Glutamatergic neuron (in vitro differentiated cells): ENCODE measurements at regions not wholly inside any gene's neighbourhood (a gene's known extent, or its start where the extent isn't known, plus 50 kb on each side); places are given as distances from the start of the nearest gene placed in this dataset.

Experiments
- DNase-seq: peaks from one replicate; pipeline ENCODE4 v3.0.0; 2022
- H3K27ac Mint-ChIP-seq: one replicate; pipeline ENCODE4 v1.8.0; 2020; ENCODE audit warnings: mild to moderate bottlenecking, mixed read lengths, inconsistent platforms; ENCODE audit not compliant: unreplicated experiment
- H3K27me3 Mint-ChIP-seq: one replicate; pipeline ENCODE4 v1.8.0; 2020; ENCODE audit warnings: mild to moderate bottlenecking, moderate library complexity, mixed read lengths, inconsistent platforms; ENCODE audit not compliant: unreplicated experiment
- H3K36me3 Mint-ChIP-seq: one replicate; pipeline ENCODE4 v1.8.0; 2020; ENCODE audit warnings: mild to moderate bottlenecking, mixed read lengths, inconsistent platforms; ENCODE audit not compliant: unreplicated experiment
- H3K4me1 Mint-ChIP-seq: one replicate; pipeline ENCODE4 v1.8.0; 2020; ENCODE audit warnings: mild to moderate bottlenecking, low read depth, mixed read lengths, inconsistent platforms; ENCODE audit not compliant: unreplicated experiment
- H3K4me3 Mint-ChIP-seq: one replicate; pipeline ENCODE4 v1.8.0; 2020; ENCODE audit warnings: mild to moderate bottlenecking, mixed read lengths, inconsistent platforms; ENCODE audit not compliant: unreplicated experiment
- H3K9me3 Mint-ChIP-seq: one replicate; pipeline ENCODE4 v1.8.0; 2020; ENCODE audit warnings: mild to moderate bottlenecking, moderate library complexity, mixed read lengths, inconsistent platforms; ENCODE audit not compliant: unreplicated experiment
- CTCF ChIP-seq: fragments of 200-600 bp; sonication (generic); IDR thresholded peaks from one replicate; pipeline ENCODE4 v1.5.0; 2021; ENCODE audit not compliant: partially characterized antibody, unreplicated experiment

- no peak overlapping the region for H3K27ac Mint-ChIP-seq
- H3K36me3 Mint-ChIP-seq = no peaks in the 10 kb centered on the region
- no peaks in the 10 kb centered on the region for H3K27me3 Mint-ChIP-seq
- TF ChIP-seq CTCF = no peak
- H3K4me3 Mint-ChIP-seq = no peak overlapping the region
- no peaks in the 10 kb centered on the region for H3K4me1 Mint-ChIP-seq
- no peaks in the 10 kb centered on the region for H3K9me3 Mint-ChIP-seq
- DNase-seq = no peak
These were observed 1512.0 kb downstream of the ARAP2 start for GRCh38 chr4:34732176-34732950.

- Mint-ChIP-seq H3K9me3 (no peaks in the 10 kb centered on the region), H3K27me3 (no peaks in the 10 kb centered on the region), H3K36me3 (no peaks in the 10 kb centered on the region), H3K4me1 (no peaks in the 10 kb centered on the region), H3K4me3 (no peak overlapping the region), H3K27ac (no peak overlapping the region)
- TF ChIP-seq CTCF = no peak
- no peak for DNase-seq
These were observed 1511.0 kb downstream of the ARAP2 start for GRCh38 chr4:34733185-34733941.

GRCh38 chr4:34766935-34767334, 1477.4 kb downstream of the ARAP2 start:
- Mint-ChIP-seq H3K27ac (no peak overlapping the region), H3K9me3 (peaks cover 1% of the 10 kb centered on the region), H3K36me3 (no peaks in the 10 kb centered on the region), H3K4me3 (no peak overlapping the region), H3K4me1 (peaks cover 4% of the 10 kb centered on the region), H3K27me3 (no peaks in the 10 kb centered on the region)
- DNase-seq = no peak
- TF ChIP-seq CTCF = no peak

- H3K36me3 Mint-ChIP-seq = no peaks in the 10 kb centered on the region
- no peak for DNase-seq
- no peak overlapping the region for H3K27ac Mint-ChIP-seq
- peaks cover 1% of the 10 kb centered on the region for H3K9me3 Mint-ChIP-seq
- no peak overlapping the region for H3K4me3 Mint-ChIP-seq
- no peak for TF ChIP-seq CTCF
- peaks cover 4% of the 10 kb centered on the region for H3K4me1 Mint-ChIP-seq
- H3K27me3 Mint-ChIP-seq = no peaks in the 10 kb centered on the region
These were observed 1476.9 kb downstream of the ARAP2 start for GRCh38 chr4:34767407-34767806.

- no peak overlapping the region for H3K4me3 Mint-ChIP-seq
- H3K36me3 Mint-ChIP-seq = no peaks in the 10 kb centered on the region
- TF ChIP-seq CTCF = no peak
- H3K9me3 Mint-ChIP-seq = peaks cover 1% of the 10 kb centered on the region
- no peak overlapping the region for H3K27ac Mint-ChIP-seq
- H3K4me1 Mint-ChIP-seq = peaks cover 6% of the 10 kb centered on the region
- H3K27me3 Mint-ChIP-seq = no peaks in the 10 kb centered on the region
- no peak for DNase-seq
These were observed 1472.7 kb downstream of the ARAP2 start for GRCh38 chr4:34771632-34772031.
